Activated T-helper 2 cell treated with anti-CD3 and anti-CD28 coated beads, Interferon-gamma antibody, Interleukin-2, Interleukin-4, amounts not matched to agents 10 μg/mL and 5 μg/mL and 100 μg/mL, durations not matched to agents 14 hours and 24 hours and 36 hours (primary cell): ENCODE measurements at regions not wholly inside any gene's neighbourhood (a gene's known extent, or its start where the extent isn't known, plus 50 kb on each side); places are given as distances from the start of the nearest gene placed in this dataset.

ENCODE experiments used
- DNase-seq: peaks from one replicate; pipeline ENCODE4 v3.0.0; 2021; ENCODE audit warnings: low spot score
- H3K27ac Mint-ChIP-seq: one replicate; pipeline ENCODE4 v1.8.0; 2021; ENCODE audit warnings: mixed read lengths
- H3K27me3 Mint-ChIP-seq: one replicate; pipeline ENCODE4 v1.8.0; 2021; ENCODE audit warnings: low read depth, mixed read lengths
- H3K36me3 Mint-ChIP-seq: one replicate; pipeline ENCODE4 v1.8.0; 2021; ENCODE audit warnings: low read depth, mixed read lengths
- H3K4me1 Mint-ChIP-seq: one replicate; pipeline ENCODE4 v1.8.0; 2021; ENCODE audit warnings: low read depth, mixed read lengths
- H3K4me3 Mint-ChIP-seq: one replicate; pipeline ENCODE4 v1.8.0; 2021; ENCODE audit warnings: low read depth, mild to moderate bottlenecking, moderate library complexity, mixed read lengths
- H3K9me3 Mint-ChIP-seq: one replicate; pipeline ENCODE4 v1.8.0; 2021; ENCODE audit warnings: mixed read lengths
- intact Hi-C: fragments of 100-400 bp; cut with micrococcal nuclease; formaldehyde crosslinking; loops from one replicate; pipeline ENCODE4 v1.15.1; 2023

- H3K9me3 Mint-ChIP-seq: peaks cover 39% of the 10 kb centered on the region
- no peak for DNase-seq
- no peak overlapping the region for H3K27ac Mint-ChIP-seq
- intact Hi-C loops: loop anchor here (2.0 kb wide), 1 partner anchor 45 kb away; no protein-coding TSS in a partner anchor
- no peaks in the 10 kb centered on the region for H3K27me3 Mint-ChIP-seq
- no peak overlapping the region for H3K4me3 Mint-ChIP-seq
- peaks cover 21% of the 10 kb centered on the region for H3K36me3 Mint-ChIP-seq
- H3K4me1 Mint-ChIP-seq: peaks cover 49% of the 10 kb centered on the region
These were observed 214.9 kb downstream of the KLF5 start for GRCh38 chr13:73273745-73274144.

GRCh38 chr13:73273276-73273675 is 214.5 kb downstream of the KLF5 start:
- Mint-ChIP-seq H3K27me3 (no peaks in the 10 kb centered on the region), H3K36me3 (peaks cover 21% of the 10 kb centered on the region), H3K27ac (no peak overlapping the region), H3K4me3 (no peak overlapping the region), H3K4me1 (peaks cover 47% of the 10 kb centered on the region), H3K9me3 (peaks cover 39% of the 10 kb centered on the region)
- intact Hi-C loops: no loop called here
- no peak for DNase-seq

- H3K9me3 Mint-ChIP-seq: peaks cover 34% of the 10 kb centered on the region
- no peak for DNase-seq
- intact Hi-C loops: no loop called here
- no peak overlapping the region for H3K4me3 Mint-ChIP-seq
- H3K27ac Mint-ChIP-seq: no peak overlapping the region
- H3K27me3 Mint-ChIP-seq: no peaks in the 10 kb centered on the region
- peaks cover 17% of the 10 kb centered on the region for H3K36me3 Mint-ChIP-seq
- H3K4me1 Mint-ChIP-seq: peaks cover 42% of the 10 kb centered on the region
These were observed 214.0 kb downstream of the KLF5 start for GRCh38 chr13:73272831-73273230.

- Mint-ChIP-seq H3K9me3 (peaks cover 20% of the 10 kb centered on the region), H3K36me3 (peaks cover 6% of the 10 kb centered on the region), H3K4me3 (no peak overlapping the region), H3K4me1 (peaks cover 15% of the 10 kb centered on the region), H3K27ac (no peak overlapping the region), H3K27me3 (peaks cover 2% of the 10 kb centered on the region)
- intact Hi-C loops: no loop called here
- DNase-seq: no peak
These were observed 209.5 kb downstream of the KLF5 start for GRCh38 chr13:73268306-73268705.

- Mint-ChIP-seq H3K27me3 (peaks cover 2% of the 10 kb centered on the region), H3K27ac (no peak overlapping the region), H3K4me3 (no peak overlapping the region), H3K4me1 (peaks cover 8% of the 10 kb centered on the region), H3K9me3 (peaks cover 20% of the 10 kb centered on the region), H3K36me3 (peaks cover 6% of the 10 kb centered on the region)
- intact Hi-C loops: no loop called here
- DNase-seq: no peak
These were observed 207.9 kb downstream of the KLF5 start for GRCh38 chr13:73266640-73267180.

GRCh38 chr13:73262862-73263627 is 204.2 kb downstream of the KLF5 start:
- Mint-ChIP-seq H3K4me1 (peaks cover 8% of the 10 kb centered on the region), H3K4me3 (no peak overlapping the region), H3K36me3 (no peaks in the 10 kb centered on the region), H3K9me3 (no peaks in the 10 kb centered on the region), H3K27me3 (peaks cover 14% of the 10 kb centered on the region), H3K27ac (no peak overlapping the region)
- no peak for DNase-seq
- intact Hi-C loops: no loop called here

GRCh38 chr13:73261739-73262216 is 203.0 kb downstream of the KLF5 start:
- H3K9me3 Mint-ChIP-seq: no peaks in the 10 kb centered on the region
- no peak for DNase-seq
- intact Hi-C loops: no loop called here
- no peak overlapping the region for H3K27ac Mint-ChIP-seq
- H3K36me3 Mint-ChIP-seq: no peaks in the 10 kb centered on the region
- peaks cover 8% of the 10 kb centered on the region for H3K4me1 Mint-ChIP-seq
- H3K27me3 Mint-ChIP-seq: peaks cover 17% of the 10 kb centered on the region
- H3K4me3 Mint-ChIP-seq: no peak overlapping the region

GRCh38 chr13:73259061-73260017 is 200.5 kb downstream of the KLF5 start:
- Mint-ChIP-seq H3K27me3 (peaks cover 20% of the 10 kb centered on the region), H3K9me3 (no peaks in the 10 kb centered on the region), H3K4me1 (peaks cover 8% of the 10 kb centered on the region), H3K4me3 (no peak overlapping the region), H3K27ac (no peak overlapping the region), H3K36me3 (no peaks in the 10 kb centered on the region)
- no peak for DNase-seq
- intact Hi-C loops: no loop called here

GRCh38 chr13:73258406-73258805 is 199.6 kb downstream of the KLF5 start:
- intact Hi-C loops: no loop called here
- Mint-ChIP-seq H3K4me1 (peaks cover 3% of the 10 kb centered on the region), H3K9me3 (no peaks in the 10 kb centered on the region), H3K36me3 (no peaks in the 10 kb centered on the region), H3K4me3 (no peak overlapping the region), H3K27ac (no peak overlapping the region), H3K27me3 (peaks cover 20% of the 10 kb centered on the region)
- no peak for DNase-seq

- Mint-ChIP-seq H3K36me3 (no peaks in the 10 kb centered on the region), H3K9me3 (no peaks in the 10 kb centered on the region), H3K4me1 (peaks cover 3% of the 10 kb centered on the region), H3K27ac (no peak overlapping the region), H3K27me3 (peaks cover 36% of the 10 kb centered on the region), H3K4me3 (no peak overlapping the region)
- no peak for DNase-seq
- intact Hi-C loops: no loop called here
These were observed 196.0 kb downstream of the KLF5 start for GRCh38 chr13:73254827-73255226.

GRCh38 chr13:73251626-73252265 is 192.9 kb downstream of the KLF5 start:
- intact Hi-C loops: no loop called here
- Mint-ChIP-seq H3K27me3 (peaks cover 34% of the 10 kb centered on the region), H3K4me3 (no peak overlapping the region), H3K27ac (no peak overlapping the region), H3K9me3 (no peaks in the 10 kb centered on the region), H3K4me1 (peaks cover 3% of the 10 kb centered on the region), H3K36me3 (no peaks in the 10 kb centered on the region)
- DNase-seq: no peak

- Mint-ChIP-seq H3K4me3 (no peak overlapping the region), H3K36me3 (no peaks in the 10 kb centered on the region), H3K4me1 (peaks cover 2% of the 10 kb centered on the region), H3K27me3 (peaks cover 33% of the 10 kb centered on the region), H3K9me3 (no peaks in the 10 kb centered on the region), H3K27ac (no peak overlapping the region)
- DNase-seq: no peak
- intact Hi-C loops: no loop called here
These were observed 191.3 kb downstream of the KLF5 start for GRCh38 chr13:73250061-73250460.
